ENCODE measurements at regions not wholly inside any gene's neighbourhood (a gene's known extent, or its start where the extent isn't known, plus 50 kb on each side); places are given as distances from the start of the nearest gene placed in this dataset.

- TF ChIP-seq, protein P1, sequence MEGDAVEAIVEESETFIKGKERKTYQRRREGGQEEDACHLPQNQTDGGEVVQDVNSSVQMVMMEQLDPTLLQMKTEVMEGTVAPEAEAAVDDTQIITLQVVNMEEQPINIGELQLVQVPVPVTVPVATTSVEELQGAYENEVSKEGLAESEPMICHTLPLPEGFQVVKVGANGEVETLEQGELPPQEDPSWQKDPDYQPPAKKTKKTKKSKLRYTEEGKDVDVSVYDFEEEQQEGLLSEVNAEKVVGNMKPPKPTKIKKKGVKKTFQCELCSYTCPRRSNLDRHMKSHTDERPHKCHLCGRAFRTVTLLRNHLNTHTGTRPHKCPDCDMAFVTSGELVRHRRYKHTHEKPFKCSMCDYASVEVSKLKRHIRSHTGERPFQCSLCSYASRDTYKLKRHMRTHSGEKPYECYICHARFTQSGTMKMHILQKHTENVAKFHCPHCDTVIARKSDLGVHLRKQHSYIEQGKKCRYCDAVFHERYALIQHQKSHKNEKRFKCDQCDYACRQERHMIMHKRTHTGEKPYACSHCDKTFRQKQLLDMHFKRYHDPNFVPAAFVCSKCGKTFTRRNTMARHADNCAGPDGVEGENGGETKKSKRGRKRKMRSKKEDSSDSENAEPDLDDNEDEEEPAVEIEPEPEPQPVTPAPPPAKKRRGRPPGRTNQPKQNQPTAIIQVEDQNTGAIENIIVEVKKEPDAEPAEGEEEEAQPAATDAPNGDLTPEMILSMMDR (IDR thresholded peaks at IDR 0.05): no peak
- TF ChIP-seq POLR2A (IDR thresholded peaks at IDR 0.05): no peak
Observed at GRCh38 chr3:124594581-124594980, 135.7 kb upstream of the UMPS start.
